ENCODE measurements at regions not wholly inside any gene's neighbourhood (a gene's known extent, or its start where the extent isn't known, plus 50 kb on each side); places are given as distances from the start of the nearest gene placed in this dataset.

- no peak overlapping the region for H3K27ac Mint-ChIP-seq
These were observed 95.4 kb upstream of the SFSWAP start for GRCh38 chr12:131615326-131616042.

DNA sequence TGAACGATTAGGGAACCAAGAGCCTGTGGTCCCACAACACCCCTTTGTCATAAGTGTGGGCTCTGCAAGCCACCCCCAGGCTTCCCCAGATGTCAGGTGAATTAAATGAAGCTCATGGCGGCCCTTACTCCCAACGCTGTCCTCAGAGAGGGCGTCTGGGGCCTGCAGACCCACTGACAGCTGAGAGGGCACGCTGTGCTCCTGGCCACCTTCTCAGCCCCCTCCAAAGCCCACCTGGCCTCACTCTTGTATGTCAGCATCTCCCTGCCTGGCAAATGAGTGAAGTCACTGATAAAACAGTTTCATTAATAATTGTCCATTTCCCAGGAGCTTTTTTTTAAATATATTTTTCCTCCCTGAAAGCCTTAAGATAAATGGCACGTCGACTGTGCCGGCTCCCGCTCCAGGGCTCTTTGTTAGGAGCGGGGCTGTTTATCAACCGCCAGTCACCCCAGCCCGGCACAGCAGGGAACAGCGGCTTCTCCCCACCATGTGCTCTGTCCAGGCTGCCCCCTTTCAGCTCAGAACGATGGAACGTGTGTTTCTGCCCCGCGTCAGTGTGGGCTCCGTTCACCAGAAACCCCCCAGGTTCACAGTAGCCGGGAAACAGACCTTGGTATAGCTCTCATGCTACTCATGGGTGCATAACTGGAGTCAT lies 94.7 kb upstream of the SFSWAP start:
- peaks cover 3% of the 10 kb centered on the region for H3K4me1 Mint-ChIP-seq (ENCODE audit: low read depth)
- peaks cover 28% of the 10 kb centered on the region for H3K27me3 Mint-ChIP-seq
- no peak overlapping the region for H3K4me3 Mint-ChIP-seq (ENCODE audit: low read depth)
- no peak overlapping the region for H3K27ac Mint-ChIP-seq
- TF ChIP-seq, protein P1, sequence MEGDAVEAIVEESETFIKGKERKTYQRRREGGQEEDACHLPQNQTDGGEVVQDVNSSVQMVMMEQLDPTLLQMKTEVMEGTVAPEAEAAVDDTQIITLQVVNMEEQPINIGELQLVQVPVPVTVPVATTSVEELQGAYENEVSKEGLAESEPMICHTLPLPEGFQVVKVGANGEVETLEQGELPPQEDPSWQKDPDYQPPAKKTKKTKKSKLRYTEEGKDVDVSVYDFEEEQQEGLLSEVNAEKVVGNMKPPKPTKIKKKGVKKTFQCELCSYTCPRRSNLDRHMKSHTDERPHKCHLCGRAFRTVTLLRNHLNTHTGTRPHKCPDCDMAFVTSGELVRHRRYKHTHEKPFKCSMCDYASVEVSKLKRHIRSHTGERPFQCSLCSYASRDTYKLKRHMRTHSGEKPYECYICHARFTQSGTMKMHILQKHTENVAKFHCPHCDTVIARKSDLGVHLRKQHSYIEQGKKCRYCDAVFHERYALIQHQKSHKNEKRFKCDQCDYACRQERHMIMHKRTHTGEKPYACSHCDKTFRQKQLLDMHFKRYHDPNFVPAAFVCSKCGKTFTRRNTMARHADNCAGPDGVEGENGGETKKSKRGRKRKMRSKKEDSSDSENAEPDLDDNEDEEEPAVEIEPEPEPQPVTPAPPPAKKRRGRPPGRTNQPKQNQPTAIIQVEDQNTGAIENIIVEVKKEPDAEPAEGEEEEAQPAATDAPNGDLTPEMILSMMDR (IDR thresholded peaks at IDR 0.05; ENCODE audit: unreplicated experiment): no peak
- H3K9me3 Mint-ChIP-seq (ENCODE audit: low read depth): no peaks in the 10 kb centered on the region
- DNase-seq (ENCODE audit: low spot score, unreplicated experiment): no peak
- no peaks in the 10 kb centered on the region for H3K36me3 Mint-ChIP-seq (ENCODE audit: insufficient read depth)

More at GRCh38 chr12:131615326-131616042, 95.4 kb upstream of the SFSWAP start:
- Mint-ChIP-seq H3K4me3 (ENCODE audit: low read depth) (no peak overlapping the region), H3K27me3 (peaks cover 28% of the 10 kb centered on the region), H3K9me3 (ENCODE audit: low read depth) (no peaks in the 10 kb centered on the region), H3K36me3 (ENCODE audit: insufficient read depth) (no peaks in the 10 kb centered on the region), H3K4me1 (ENCODE audit: low read depth) (peaks cover 3% of the 10 kb centered on the region)
- TF ChIP-seq, protein P1 (IDR thresholded peaks at IDR 0.05; ENCODE audit: unreplicated experiment): no peak
- DNase-seq (ENCODE audit: low spot score, unreplicated experiment): no peak

DNA sequence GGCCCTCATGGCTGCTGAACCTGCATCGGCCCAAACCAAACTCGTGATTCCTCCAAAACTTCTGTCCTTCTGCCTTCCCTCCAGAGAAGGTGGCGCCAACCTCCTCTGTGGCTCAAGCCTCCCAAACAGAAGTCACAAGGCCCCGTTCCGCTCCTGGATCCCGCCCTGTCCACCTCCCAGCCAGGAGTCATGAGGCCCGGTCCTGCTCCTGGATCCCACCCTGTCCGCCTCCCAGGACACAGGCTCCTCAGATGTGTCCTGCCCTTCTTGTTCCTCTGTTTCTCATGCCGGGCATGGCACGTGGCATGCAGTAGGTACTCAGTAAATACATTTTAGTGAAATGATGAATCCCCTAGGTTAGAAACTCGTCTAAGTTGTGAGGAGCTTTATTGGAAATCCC lies 94.2 kb upstream of the SFSWAP start:
- DNase-seq (ENCODE audit: low spot score, unreplicated experiment): no peak
- Mint-ChIP-seq H3K9me3 (ENCODE audit: low read depth) (no peaks in the 10 kb centered on the region), H3K27me3 (peaks cover 32% of the 10 kb centered on the region), H3K4me3 (ENCODE audit: low read depth) (no peak overlapping the region), H3K27ac (peak overlapping the region; percentile 56), H3K4me1 (ENCODE audit: low read depth) (peaks cover 3% of the 10 kb centered on the region), H3K36me3 (ENCODE audit: insufficient read depth) (no peaks in the 10 kb centered on the region)
- TF ChIP-seq, protein P1 (IDR thresholded peaks at IDR 0.05; ENCODE audit: unreplicated experiment): no peak

GRCh38 chr12:131617179-131617578 lies 93.7 kb upstream of the SFSWAP start:
- no peaks in the 10 kb centered on the region for H3K36me3 Mint-ChIP-seq (ENCODE audit: insufficient read depth)
- H3K27ac Mint-ChIP-seq: no peak overlapping the region
- H3K9me3 Mint-ChIP-seq (ENCODE audit: low read depth): no peaks in the 10 kb centered on the region
- H3K4me1 Mint-ChIP-seq (ENCODE audit: low read depth): peaks cover 3% of the 10 kb centered on the region
- TF ChIP-seq, protein P1 (IDR thresholded peaks at IDR 0.05; ENCODE audit: unreplicated experiment): no peak
- no peak for DNase-seq (ENCODE audit: low spot score, unreplicated experiment)
- peaks cover 29% of the 10 kb centered on the region for H3K27me3 Mint-ChIP-seq
- no peak overlapping the region for H3K4me3 Mint-ChIP-seq (ENCODE audit: low read depth)

- peaks cover 3% of the 10 kb centered on the region for H3K4me1 Mint-ChIP-seq (ENCODE audit: low read depth)
These were observed 93.1 kb upstream of the SFSWAP start for GRCh38 chr12:131617596-131618302.

More at GRCh38 chr12:131617596-131618302, 93.1 kb upstream of the SFSWAP start:
- Mint-ChIP-seq H3K9me3 (ENCODE audit: low read depth) (no peaks in the 10 kb centered on the region), H3K4me3 (ENCODE audit: low read depth) (no peak overlapping the region), H3K27ac (no peak overlapping the region), H3K36me3 (ENCODE audit: insufficient read depth) (no peaks in the 10 kb centered on the region), H3K27me3 (peaks cover 29% of the 10 kb centered on the region)
- TF ChIP-seq, protein P1 (IDR thresholded peaks at IDR 0.05; ENCODE audit: unreplicated experiment): no peak
- DNase-seq (ENCODE audit: low spot score, unreplicated experiment): no peak
